ENCODE measurements at regions not wholly inside any gene's neighbourhood (a gene's known extent, or its start where the extent isn't known, plus 50 kb on each side); places are given as distances from the start of the nearest gene placed in this dataset.

DNA sequence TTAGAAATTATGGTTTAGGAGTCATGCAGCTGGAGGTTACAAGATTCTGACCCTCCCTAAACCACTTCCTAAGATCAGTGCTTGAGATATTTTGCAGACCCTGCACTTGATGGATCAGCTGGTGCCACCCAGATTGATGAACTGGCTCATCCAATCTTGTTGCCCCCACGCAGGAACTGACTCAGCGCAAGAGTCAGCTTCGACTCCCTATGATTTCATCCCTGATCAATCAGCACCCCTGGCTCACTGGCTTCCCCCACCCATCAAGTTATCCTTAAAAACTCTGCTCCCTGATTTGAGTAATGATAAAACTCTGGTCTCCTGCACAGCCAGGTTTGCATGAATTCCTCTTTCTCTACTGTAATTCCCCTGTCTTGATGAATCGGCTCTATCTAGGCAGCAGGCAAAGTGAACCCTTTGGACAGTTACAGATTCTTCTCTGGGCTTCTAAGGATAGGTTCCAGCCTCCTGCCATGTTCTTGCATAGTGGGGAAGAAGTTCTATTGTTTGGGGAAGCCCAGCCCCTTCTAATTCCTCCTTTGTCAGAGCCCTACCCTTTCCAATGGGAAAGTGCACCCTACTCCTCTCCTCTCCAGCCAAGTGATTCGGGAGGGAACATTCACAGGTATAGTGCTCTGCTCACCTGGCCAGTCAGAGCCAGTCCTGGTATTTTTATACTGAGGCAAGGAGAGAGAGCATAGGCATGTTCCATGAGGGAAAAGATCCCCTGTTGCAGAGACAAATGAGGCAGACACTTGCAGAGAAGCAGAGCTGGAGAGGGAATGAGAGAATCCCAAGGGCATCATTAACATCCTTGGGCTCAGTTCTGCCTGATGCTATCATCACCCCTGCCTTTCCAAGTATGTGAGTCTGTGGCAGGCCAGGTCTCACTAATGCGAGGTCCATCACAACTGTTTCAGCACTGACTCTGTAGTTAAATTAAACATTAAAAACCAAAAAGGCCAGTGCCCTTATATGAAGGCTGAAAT lies 224.4 kb upstream of the GALNT17 start:
- Histone ChIP-seq H3K79me2 (ENCODE audit: insufficient read depth, low read length) (no peaks in the 10 kb centered on the region), H3K4me3 (replicated peaks in 1 of 3; ENCODE audit: low read depth in 2 of 3, low read length in 3 of 3) (no peak overlapping the region), H2AFZ (ENCODE audit: insufficient read depth, low read depth, low read length, poor library complexity, severe bottlenecking) (no peak overlapping the region), H3K4me2 (replicated peaks; ENCODE audit: extremely low read depth, low read length, poor library complexity, severe bottlenecking) (no peak overlapping the region), H3K36me3 (replicated peaks in 1 of 2; ENCODE audit: control insufficient read depth in 1 of 2, insufficient read depth in 2 of 2, low read length in 2 of 2) (no peaks in the 10 kb centered on the region), H3K27ac (ENCODE audit: low read depth in 1 of 2, low read length in 2 of 2) (no peak overlapping the region), H3K4me1 (ENCODE audit: control insufficient read depth in 1 of 2, insufficient read depth in 2 of 2, low read length in 2 of 2) (no peaks in the 10 kb centered on the region), H3K9me3 (replicated peaks in 1 of 2; ENCODE audit: control insufficient read depth in 1 of 2, insufficient read depth in 1 of 2, low read length in 2 of 2) (peaks cover 3 to 4% of the 10 kb centered on the region in 2 donors), H4K20me1 (ENCODE audit: insufficient read depth, low read length) (no peaks in the 10 kb centered on the region), H3K27me3 (ENCODE audit: control insufficient read depth in 2 of 2, insufficient read depth in 2 of 2, low read length in 2 of 2) (no peaks in the 10 kb centered on the region), H3K9ac (ENCODE audit: insufficient read depth, low read length, poor library complexity, severe bottlenecking) (no peak overlapping the region)
- peaks cover 6 to 15% (median 12%) of the 10 kb centered on the region in 7 donors for H3K9me3 Mint-ChIP-seq
- no peak for DNase-seq
- H3K4me3 Mint-ChIP-seq: no peak overlapping the region
- TF ChIP-seq, protein P1, sequence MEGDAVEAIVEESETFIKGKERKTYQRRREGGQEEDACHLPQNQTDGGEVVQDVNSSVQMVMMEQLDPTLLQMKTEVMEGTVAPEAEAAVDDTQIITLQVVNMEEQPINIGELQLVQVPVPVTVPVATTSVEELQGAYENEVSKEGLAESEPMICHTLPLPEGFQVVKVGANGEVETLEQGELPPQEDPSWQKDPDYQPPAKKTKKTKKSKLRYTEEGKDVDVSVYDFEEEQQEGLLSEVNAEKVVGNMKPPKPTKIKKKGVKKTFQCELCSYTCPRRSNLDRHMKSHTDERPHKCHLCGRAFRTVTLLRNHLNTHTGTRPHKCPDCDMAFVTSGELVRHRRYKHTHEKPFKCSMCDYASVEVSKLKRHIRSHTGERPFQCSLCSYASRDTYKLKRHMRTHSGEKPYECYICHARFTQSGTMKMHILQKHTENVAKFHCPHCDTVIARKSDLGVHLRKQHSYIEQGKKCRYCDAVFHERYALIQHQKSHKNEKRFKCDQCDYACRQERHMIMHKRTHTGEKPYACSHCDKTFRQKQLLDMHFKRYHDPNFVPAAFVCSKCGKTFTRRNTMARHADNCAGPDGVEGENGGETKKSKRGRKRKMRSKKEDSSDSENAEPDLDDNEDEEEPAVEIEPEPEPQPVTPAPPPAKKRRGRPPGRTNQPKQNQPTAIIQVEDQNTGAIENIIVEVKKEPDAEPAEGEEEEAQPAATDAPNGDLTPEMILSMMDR (IDR thresholded peaks at IDR 0.05): no peak
- H3K4me1 Mint-ChIP-seq: no peaks in the 10 kb centered on the region
- no peak overlapping the region for H3K27ac Mint-ChIP-seq
- WGBS (ENCODE audit: insufficient coverage): 94% methylated on average over 5 of the region's 6 CpGs
- H3K36me3 Mint-ChIP-seq: no peaks in the 10 kb centered on the region
- H3K27me3 Mint-ChIP-seq (ENCODE audit: low read depth in 3 of 3): peaks cover 0 to 8% (median 3%) of the 10 kb centered on the region in 3 donors
- intact Hi-C loops (cut with micrococcal nuclease): no loop called here

DNA sequence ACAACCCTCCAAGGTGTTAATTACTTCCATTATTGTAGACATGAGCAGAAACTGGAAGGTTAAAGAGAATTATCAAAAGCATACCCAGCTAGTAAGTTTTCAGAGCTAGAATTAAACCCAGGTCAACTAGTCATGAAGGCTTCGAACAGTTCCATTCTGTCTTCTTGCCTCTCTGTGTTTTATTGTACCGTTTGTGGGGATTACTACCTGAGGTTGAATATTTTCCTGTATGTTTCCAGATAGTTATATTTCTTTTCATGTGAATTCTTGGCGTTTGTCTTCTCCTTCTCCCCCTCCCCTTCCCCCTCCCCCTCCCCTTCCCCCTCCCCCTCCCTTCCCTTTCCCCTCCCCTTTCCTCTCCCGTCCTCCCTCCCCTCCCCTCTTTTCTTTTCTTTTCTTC lies 218.0 kb upstream of the GALNT17 start:
- Histone ChIP-seq H3K4me1 (ENCODE audit: control insufficient read depth in 1 of 2, insufficient read depth in 2 of 2, low read length in 2 of 2) (no peaks in the 10 kb centered on the region), H3K9ac (ENCODE audit: insufficient read depth, low read length, poor library complexity, severe bottlenecking) (no peak overlapping the region), H3K79me2 (ENCODE audit: insufficient read depth, low read length) (no peaks in the 10 kb centered on the region), H3K27ac (ENCODE audit: low read depth in 1 of 2, low read length in 2 of 2) (no peak overlapping the region), H4K20me1 (ENCODE audit: insufficient read depth, low read length) (no peaks in the 10 kb centered on the region), H3K4me3 (replicated peaks in 1 of 3; ENCODE audit: low read depth in 2 of 3, low read length in 3 of 3) (no peak overlapping the region), H3K4me2 (replicated peaks; ENCODE audit: extremely low read depth, low read length, poor library complexity, severe bottlenecking) (no peak overlapping the region), H3K27me3 (ENCODE audit: control insufficient read depth in 2 of 2, insufficient read depth in 2 of 2, low read length in 2 of 2) (no peaks in the 10 kb centered on the region), H3K9me3 (replicated peaks in 1 of 2; ENCODE audit: control insufficient read depth in 1 of 2, insufficient read depth in 1 of 2, low read length in 2 of 2) (peaks cover 0 to 9% of the 10 kb centered on the region in 2 donors), H3K36me3 (replicated peaks in 1 of 2; ENCODE audit: control insufficient read depth in 1 of 2, insufficient read depth in 2 of 2, low read length in 2 of 2) (no peaks in the 10 kb centered on the region), H2AFZ (ENCODE audit: insufficient read depth, low read depth, low read length, poor library complexity, severe bottlenecking) (no peak overlapping the region)
- intact Hi-C loops (cut with micrococcal nuclease): no loop called here
- TF ChIP-seq, protein P1 (IDR thresholded peaks at IDR 0.05): no peak
- H3K36me3 Mint-ChIP-seq: no peaks in the 10 kb centered on the region
- no peak overlapping the region for H3K4me3 Mint-ChIP-seq
- H3K27ac Mint-ChIP-seq: no peak overlapping the region
- H3K9me3 Mint-ChIP-seq: peaks cover 3 to 20% (median 4%) of the 10 kb centered on the region in 7 donors
- DNase-seq: no peak
- H3K27me3 Mint-ChIP-seq (ENCODE audit: low read depth in 3 of 3): peaks cover 0 to 6% (median 5%) of the 10 kb centered on the region in 3 donors
- no CpG with 5 or more reads among the region's 4 CpGs for WGBS (ENCODE audit: insufficient coverage)
- no peaks in the 10 kb centered on the region for H3K4me1 Mint-ChIP-seq

All from CD14-positive monocyte (primary cell).